Naive thymus-derived CD4-positive, alpha-beta T cell (primary cell): ENCODE measurements at regions not wholly inside any gene's neighbourhood (a gene's known extent, or its start where the extent isn't known, plus 50 kb on each side); places are given as distances from the start of the nearest gene placed in this dataset.

Experiments used
- ATAC-seq: fragments of 150-1000 bp; cut with Tn5 transposase; 2 replicates; pipeline ENCODE4 v1.10.0; 2021; ENCODE audit warnings: mild to moderate bottlenecking, moderate library complexity
- CTCF ChIA-PET: fragments of 350-600 bp; sonication (Branson Sonifier 250); formaldehyde crosslinking; loops from one replicate; lab custom pipeline; 2021; ENCODE audit warnings: antibody characterized with exemption; lab: Charles Lee
- POLR2A ChIA-PET: fragments of 350-600 bp; sonication (Branson Sonifier 250); formaldehyde crosslinking; loops from one replicate; lab custom pipeline; 2021; ENCODE audit warnings: antibody characterized with exemption, inconsistent platforms; lab: Charles Lee
- DNase-seq, 9 donors: peaks; one replicate each; pipeline versions ENCODE4 v3.0.0 to v3.0.0-alpha.2; 2020 to 2022; ENCODE audit warnings: mixed read lengths in 1 of 9
- H3K27ac ChIP-seq: one replicate; pipeline ENCODE4 v1.7.0; 2013; ENCODE audit warnings: mild to moderate bottlenecking, low read depth, low read length, moderate library complexity
- H3K27me3 ChIP-seq, 2 donors: one replicate each; pipeline ENCODE4 v1.7.0; 2013; ENCODE audit warnings: low read length in 2 of 2, mild to moderate bottlenecking in 2 of 2, moderate library complexity in 2 of 2; ENCODE audit not compliant: control insufficient read depth in 2 of 2, insufficient read depth in 2 of 2
- H3K36me3 ChIP-seq, 3 experiments: 1 replicate in 2 of 3; 2 replicates in 1 of 3; pipeline ENCODE4 v1.7.0; 2013; ENCODE audit warnings: low read length in 3 of 3, mild to moderate bottlenecking in 3 of 3, moderate library complexity in 1 of 3; ENCODE audit not compliant: insufficient read depth in 3 of 3, control insufficient read depth in 2 of 3
- H3K4me1 ChIP-seq, 2 donors: one replicate each; pipeline ENCODE4 v1.7.0; 2013; ENCODE audit warnings: low read length in 2 of 2, mild to moderate bottlenecking in 2 of 2, moderate library complexity in 1 of 2; ENCODE audit not compliant: control insufficient read depth in 2 of 2, insufficient read depth in 2 of 2
- H3K4me3 ChIP-seq: 2 replicates; pipeline ENCODE4 v1.7.0; 2013; ENCODE audit warnings: mild to moderate bottlenecking, low read length
- H3K9me3 ChIP-seq, 3 experiments: 1 replicate in 2 of 3; 2 replicates in 1 of 3; pipeline ENCODE4 v1.7.0; 2013; ENCODE audit warnings: low read length in 3 of 3; ENCODE audit not compliant: control insufficient read depth in 2 of 3
- H3K27ac Mint-ChIP-seq, 9 donors: one replicate each; pipeline ENCODE4 v1.8.0; 2020 to 2022; ENCODE audit warnings: mixed read lengths in 9 of 9, mild to moderate bottlenecking in 8 of 9, moderate library complexity in 5 of 9, inconsistent platforms in 2 of 9
- H3K27me3 Mint-ChIP-seq, 5 donors: one replicate each; pipeline ENCODE4 v1.8.0; 2021 to 2022; ENCODE audit warnings: mixed read lengths in 5 of 5, mild to moderate bottlenecking in 1 of 5
- H3K36me3 Mint-ChIP-seq, 5 donors: one replicate each; pipeline ENCODE4 v1.8.0; 2020 to 2022; ENCODE audit warnings: mixed read lengths in 5 of 5, mild to moderate bottlenecking in 3 of 5, inconsistent platforms in 1 of 5
- H3K4me1 Mint-ChIP-seq, 7 donors: one replicate each; pipeline ENCODE4 v1.8.0; 2020 to 2022; ENCODE audit warnings: mixed read lengths in 7 of 7, mild to moderate bottlenecking in 3 of 7, inconsistent platforms in 1 of 7
- H3K4me3 Mint-ChIP-seq, 10 donors: one replicate each; pipeline ENCODE4 v1.8.0; 2020 to 2022; ENCODE audit warnings: mild to moderate bottlenecking in 10 of 10, mixed read lengths in 10 of 10, moderate library complexity in 6 of 10, inconsistent platforms in 2 of 10
- H3K9me3 Mint-ChIP-seq, 11 donors: one replicate each; pipeline ENCODE4 v1.8.0; 2020 to 2022; ENCODE audit warnings: mixed read lengths in 11 of 11, mild to moderate bottlenecking in 4 of 11, inconsistent platforms in 1 of 11, moderate library complexity in 1 of 11
- intact Hi-C, 2 donors: fragments of 100-400 bp; cut with micrococcal nuclease; formaldehyde crosslinking; loops; one replicate each; pipeline ENCODE4 v1.15.1; 2023

GRCh38 chr3:177483182-177483967 lies 286.1 kb upstream of the TBL1XR1 start:
- Mint-ChIP-seq H3K27ac (no peak overlapping the region), H3K36me3 (peaks cover 0 to 5% (median 1%) of the 10 kb centered on the region in 5 donors), H3K4me1 (peaks cover 0 to 8% (median 6%) of the 10 kb centered on the region in 7 donors), H3K27me3 (no peaks in the 10 kb centered on the region), H3K4me3 (no peak overlapping the region), H3K9me3 (peaks cover 0 to 9% (median 4%) of the 10 kb centered on the region in 11 donors)
- Histone ChIP-seq H3K27me3 (no peaks in the 10 kb centered on the region), H3K27ac (no peak overlapping the region), H3K4me3 (no peak overlapping the region), H3K36me3 (no peaks in the 10 kb centered on the region), H3K4me1 (peaks cover 0 to 4% of the 10 kb centered on the region in 2 donors), H3K9me3 (no peaks in the 10 kb centered on the region)
- POLR2A ChIA-PET, result interaction anchor here (0.6 to 1.2 kb wide), 2 partner anchors 12 to 60 kb away, joined by 3 read pairs; no protein-coding TSS in a partner anchor
- intact Hi-C loops, result no loop called here
- DNase-seq (no peak), ATAC-seq (no peak)
- CTCF ChIA-PET, result no interaction called here

DNA sequence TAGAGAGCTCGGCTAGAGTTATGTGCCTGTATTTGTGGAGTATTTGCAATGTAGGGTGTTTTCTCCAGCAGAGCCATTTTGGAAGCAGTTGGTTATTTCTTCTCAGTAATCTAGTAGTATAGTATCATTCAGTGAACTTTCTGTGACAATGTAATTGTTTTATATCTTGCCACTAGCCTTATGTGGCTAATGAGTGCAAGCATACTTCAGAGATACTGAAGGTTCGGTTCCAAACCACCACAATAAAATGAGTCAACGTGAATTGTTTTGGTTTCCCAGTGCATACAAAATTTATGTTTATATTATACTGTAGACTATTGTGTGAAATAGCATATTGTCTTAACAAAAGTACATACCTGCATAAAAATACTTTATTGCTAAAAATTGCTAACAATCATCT lies 286.9 kb upstream of the TBL1XR1 start:
- intact Hi-C loops, result no loop called here
- ATAC-seq, result no peak
- Mint-ChIP-seq H3K4me1 (peaks cover 5 to 16% (median 14%) of the 10 kb centered on the region in 7 donors), H3K36me3 (peaks cover 0 to 5% (median 1%) of the 10 kb centered on the region in 5 donors), H3K9me3 (peaks cover 0 to 9% (median 4%) of the 10 kb centered on the region in 11 donors), H3K27ac (no peak overlapping the region), H3K27me3 (no peaks in the 10 kb centered on the region), H3K4me3 (no peak overlapping the region)
- H3K4me1 ChIP-seq, result peaks cover 0 to 12% of the 10 kb centered on the region in 2 donors
- no peaks in the 10 kb centered on the region for H3K36me3 ChIP-seq
- ChIA-PET POLR2A (interaction anchor here (0.6 kb wide), 1 partner anchor 60 kb away, joined by 3 read pairs; no protein-coding TSS in a partner anchor), CTCF (no interaction called here)
- no peak for DNase-seq
- no peak overlapping the region for H3K4me3 ChIP-seq
- H3K9me3 ChIP-seq, result no peaks in the 10 kb centered on the region
- no peak overlapping the region for H3K27ac ChIP-seq
- H3K27me3 ChIP-seq, result no peaks in the 10 kb centered on the region

- Mint-ChIP-seq H3K4me1 (peaks cover 6 to 21% (median 18%) of the 10 kb centered on the region in 7 donors), H3K36me3 (peaks cover 0 to 5% (median 1%) of the 10 kb centered on the region in 5 donors), H3K27me3 (no peaks in the 10 kb centered on the region), H3K4me3 (no peak overlapping the region), H3K27ac (no peak overlapping the region), H3K9me3 (peaks cover 0 to 9% (median 4%) of the 10 kb centered on the region in 11 donors)
- Histone ChIP-seq H3K27ac (no peak overlapping the region), H3K36me3 (no peaks in the 10 kb centered on the region), H3K9me3 (no peaks in the 10 kb centered on the region), H3K27me3 (no peaks in the 10 kb centered on the region), H3K4me3 (no peak overlapping the region), H3K4me1 (peaks cover 0 to 12% of the 10 kb centered on the region in 2 donors)
- ChIA-PET CTCF (interaction anchor here (0.6 kb wide), 1 partner anchor 37 kb away, joined by 5 read pairs; no protein-coding TSS in a partner anchor), POLR2A (interaction anchor here (1.1 kb wide), 1 partner anchor 105 kb away, joined by 4 read pairs; no protein-coding TSS in a partner anchor)
- ATAC-seq, result no peak
- intact Hi-C loops, result loop anchor here in 1 of 2 donors (5.0 kb wide), 2 partner anchors 123 to 288 kb away; partner anchors contain the start of gene TBL1XR1
- DNase-seq, result no peak
These were observed 287.6 kb upstream of the TBL1XR1 start for GRCh38 chr3:177484926-177485325.

- no peaks in the 10 kb centered on the region for H3K36me3 ChIP-seq
- no peaks in the 10 kb centered on the region for H3K9me3 ChIP-seq
- H3K36me3 Mint-ChIP-seq, result peaks cover 0 to 5% (median 0%) of the 10 kb centered on the region in 5 donors
- ATAC-seq (no peak), DNase-seq (no peak)
- no peak overlapping the region for H3K4me3 ChIP-seq
- ChIA-PET POLR2A (interaction anchor here (0.6 kb wide), 1 partner anchor 471 kb away, joined by 3 read pairs; no protein-coding TSS in a partner anchor), CTCF (interaction anchor here (0.6 kb wide), 1 partner anchor 118 kb away, joined by 4 read pairs; no protein-coding TSS in a partner anchor)
- H3K27ac ChIP-seq, result no peak overlapping the region
- H3K9me3 Mint-ChIP-seq, result peaks cover 0 to 9% (median 2%) of the 10 kb centered on the region in 11 donors
- no peak overlapping the region for H3K27ac Mint-ChIP-seq
- H3K4me3 Mint-ChIP-seq, result peak overlapping the region in 1 of 10 donors; percentile 24
- H3K4me1 Mint-ChIP-seq, result peaks cover 6 to 28% (median 22%) of the 10 kb centered on the region in 7 donors
- no peaks in the 10 kb centered on the region for H3K27me3 ChIP-seq
- H3K27me3 Mint-ChIP-seq, result no peaks in the 10 kb centered on the region
- H3K4me1 ChIP-seq, result peaks cover 0 to 12% of the 10 kb centered on the region in 2 donors
- intact Hi-C loops, result loop anchor here in 1 of 2 donors (5.0 kb wide), 2 partner anchors 125 to 290 kb away; partner anchors contain the start of gene TBL1XR1
These were observed 290.4 kb upstream of the TBL1XR1 start for GRCh38 chr3:177487635-177488186.

DNA sequence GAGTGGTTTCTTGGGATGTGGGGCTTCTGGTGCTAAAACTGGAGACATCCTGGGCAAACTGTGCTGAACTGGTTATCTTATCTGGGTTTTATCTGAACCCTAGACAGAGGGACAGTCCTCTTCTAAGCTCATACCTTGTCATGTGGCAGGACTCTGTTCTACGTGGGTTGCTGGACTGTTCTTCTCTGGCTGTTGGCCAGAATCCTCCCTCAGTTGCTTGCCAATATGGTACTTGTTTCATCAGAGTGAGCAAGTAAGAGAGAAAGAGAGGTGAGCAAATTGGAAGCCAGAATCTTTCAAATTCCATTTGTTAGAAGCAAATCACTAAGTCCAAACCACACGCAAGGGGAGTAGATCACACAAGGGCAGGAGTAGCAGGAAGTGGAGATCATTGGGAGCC lies 291.5 kb upstream of the TBL1XR1 start:
- Histone ChIP-seq H3K27me3 (no peaks in the 10 kb centered on the region), H3K27ac (no peak overlapping the region), H3K36me3 (no peaks in the 10 kb centered on the region), H3K9me3 (no peaks in the 10 kb centered on the region), H3K4me1 (peaks cover 0 to 12% of the 10 kb centered on the region in 2 donors), H3K4me3 (no peak overlapping the region)
- Mint-ChIP-seq H3K4me3 (peak overlapping the region in 4 of 10 donors; percentile 10 to 70 (median 35)), H3K36me3 (peaks cover 0 to 5% (median 0%) of the 10 kb centered on the region in 5 donors), H3K4me1 (peaks cover 6 to 29% (median 22%) of the 10 kb centered on the region in 7 donors), H3K27me3 (no peaks in the 10 kb centered on the region), H3K27ac (peak overlapping the region in 2 of 9 donors; percentile 20 to 37), H3K9me3 (peaks cover 0 to 9% (median 2%) of the 10 kb centered on the region in 11 donors)
- ChIA-PET CTCF (no interaction called here), POLR2A (no interaction called here)
- intact Hi-C loops, result loop anchor here in 1 of 2 donors (5.0 kb wide), 2 partner anchors 126 to 291 kb away; partner anchors contain the start of gene TBL1XR1
- ATAC-seq (no peak), DNase-seq (peak in 2 of 9 donors; percentile 10 to 16)

DNA sequence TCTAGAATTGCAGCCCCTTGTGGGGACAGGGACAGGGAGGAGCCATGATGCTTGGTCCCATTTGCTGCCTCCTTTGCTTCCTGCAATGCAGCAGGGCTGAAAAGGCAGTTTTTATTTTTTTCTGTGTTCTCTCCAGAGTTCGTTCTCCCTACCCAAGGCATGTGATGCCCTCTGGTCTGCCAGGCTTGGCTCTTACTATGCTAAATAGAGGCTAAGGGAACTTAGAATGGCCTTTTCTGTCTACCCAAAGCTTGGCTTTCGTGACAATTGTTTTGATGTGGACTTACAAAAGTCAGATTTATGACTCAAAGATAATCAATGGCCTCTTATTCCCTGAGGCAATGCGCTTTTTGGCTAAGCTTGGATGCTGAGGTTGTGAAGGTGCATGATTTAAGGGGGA lies 293.3 kb upstream of the TBL1XR1 start:
- Mint-ChIP-seq H3K4me1 (peaks cover 6 to 29% (median 22%) of the 10 kb centered on the region in 7 donors), H3K27me3 (no peaks in the 10 kb centered on the region), H3K9me3 (peaks cover 0 to 4% (median 0%) of the 10 kb centered on the region in 11 donors), H3K4me3 (no peak overlapping the region), H3K27ac (no peak overlapping the region), H3K36me3 (peaks cover 0 to under 1% (median 0%) of the 10 kb centered on the region in 5 donors)
- CTCF ChIA-PET, result interaction anchor here (0.7 kb wide), 1 partner anchor 89 kb away, joined by 3 read pairs; no protein-coding TSS in a partner anchor
- H3K27me3 ChIP-seq, result no peaks in the 10 kb centered on the region
- no peak for ATAC-seq
- no peaks in the 10 kb centered on the region for H3K36me3 ChIP-seq
- intact Hi-C loops, result no loop called here
- POLR2A ChIA-PET, result no interaction called here
- DNase-seq, result no peak
- no peaks in the 10 kb centered on the region for H3K9me3 ChIP-seq
- no peak overlapping the region for H3K4me3 ChIP-seq
- no peak overlapping the region for H3K27ac ChIP-seq
- peaks cover 0 to 12% of the 10 kb centered on the region in 2 donors for H3K4me1 ChIP-seq
